HepG2 (cell line): ENCODE measurements at regions not wholly inside any gene's neighbourhood (a gene's known extent, or its start where the extent isn't known, plus 50 kb on each side); places are given as distances from the start of the nearest gene placed in this dataset.

Source experiments
- ARID2 ChIP-seq: sonication (generic); formaldehyde crosslinking; IDR thresholded peaks from 2 replicates; pipeline ENCODE4 v1.8.1; 2022; ENCODE audit warnings: mild to moderate bottlenecking, missing genetic modification reagents, borderline replicate concordance
- CHCHD3 ChIP-seq: sonication (generic); formaldehyde crosslinking; IDR thresholded peaks from 2 replicates; pipeline ENCODE4 v1.8.0; 2022; ENCODE audit warnings: mild to moderate bottlenecking, missing genetic modification reagents, moderate library complexity
- DNMT1 ChIP-seq: sonication (generic); formaldehyde crosslinking; IDR thresholded peaks from 2 replicates; pipeline ENCODE4 v1.5.1; 2020; ENCODE audit warnings: mild to moderate bottlenecking, missing genetic modification reagents
- EZH2 ChIP-seq: conservative IDR thresholded peaks from 2 replicates; pipeline ENCODE4 v1.6.1; 2012; ENCODE audit warnings: mild to moderate bottlenecking, low read depth, low read length, moderate library complexity
- NBN ChIP-seq: fragments of 450-650 bp; conservative IDR thresholded peaks from 2 replicates; pipeline ENCODE4 v1.6.1; 2017
- PAWR ChIP-seq: sonication (generic); formaldehyde crosslinking; IDR thresholded peaks from 2 replicates; pipeline ENCODE4 v1.4.0; 2020; ENCODE audit warnings: missing genetic modification reagents, mild to moderate bottlenecking, borderline replicate concordance
- PRPF4 ChIP-seq: fragments of 200-400 bp; formaldehyde crosslinking; IDR thresholded peaks from 2 replicates; pipeline ENCODE4 v1.6.1; 2016; ENCODE audit warnings: low read length, low read depth; ENCODE audit not compliant: poor library complexity, severe bottlenecking
- RAD21 ChIP-seq: fragments of 450-650 bp; formaldehyde crosslinking; IDR thresholded peaks from 2 replicates; pipeline ENCODE4 v1.5.0; 2020; ENCODE audit warnings: mild to moderate bottlenecking
- YY1 ChIP-seq: IDR thresholded peaks from 2 replicates; pipeline ENCODE4 v1.6.1; 2011; ENCODE audit warnings: low read length, low read depth, moderate library complexity, mild to moderate bottlenecking; ENCODE audit not compliant: insufficient read depth, insufficient replicate concordance
- ZBTB43 ChIP-seq: sonication (generic); formaldehyde crosslinking; conservative IDR thresholded peaks from 2 replicates; pipeline ENCODE4 v1.4.0; 2020; ENCODE audit warnings: missing genetic modification reagents

- TF ChIP-seq EZH2 (no peak), ZBTB43 (no peak), CHCHD3 (CRISPR knock-in tag) (no peak), PRPF4 (no peak), YY1 (no peak), PAWR (CRISPR knock-in tag) (no peak), DNMT1 (CRISPR knock-in tag) (no peak), NBN (no peak), ARID2 (CRISPR knock-in tag) (no peak), RAD21 (no peak)
Measured at GRCh38 chr12:131210506-131211339, 257.0 kb downstream of the ADGRD1 start.
